ENCODE measurements at regions not wholly inside any gene's neighbourhood (a gene's known extent, or its start where the extent isn't known, plus 50 kb on each side); places are given as distances from the start of the nearest gene placed in this dataset.
A peak's percentile ranks its signal among the peaks of the same experiment; 100 is the strongest.
"Not testable (repeated sequence)": the region's sequence is repeated elsewhere in the genome, so short reads cannot be mapped to it uniquely, and the experiment has no call there.

- no peak for DNase-seq (ENCODE audit: low read depth, low spot score)
- no peak overlapping the region for H3K27ac ChIP-seq
Observed at GRCh38 chr3:28994161-28994905, 286.5 kb upstream of the RBMS3 start.

- DNase-seq (ENCODE audit: low read depth, low spot score) = no peak
Observed at GRCh38 chr3:29004885-29005599, 275.8 kb upstream of the RBMS3 start.

GRCh38 chr3:29005862-29006261 lies 275.0 kb upstream of the RBMS3 start:
- no peak overlapping the region for H3K27ac ChIP-seq
- no peak for DNase-seq (ENCODE audit: low read depth, low spot score)

More at GRCh38 chr3:29004885-29005599, 275.8 kb upstream of the RBMS3 start:
- no peak overlapping the region for H3K27ac ChIP-seq

GRCh38 chr3:29011441-29011840 lies 269.4 kb upstream of the RBMS3 start:
- no peak overlapping the region for H3K27ac ChIP-seq
- DNase-seq (ENCODE audit: low read depth, low spot score) = no peak

- no peak overlapping the region for H3K27ac ChIP-seq
- DNase-seq (ENCODE audit: low read depth, low spot score) = no peak
Observed at GRCh38 chr3:29011966-29012365, 268.9 kb upstream of the RBMS3 start.

GRCh38 chr3:29022976-29023375 lies 257.9 kb upstream of the RBMS3 start:
- DNase-seq (ENCODE audit: low read depth, low spot score) = no peak
- H3K27ac ChIP-seq = no peak overlapping the region

GRCh38 chr3:29026286-29026685 lies 254.6 kb upstream of the RBMS3 start:
- DNase-seq (ENCODE audit: low read depth, low spot score) = no peak

GRCh38 chr3:29026959-29027358 lies 253.9 kb upstream of the RBMS3 start:
- peak overlapping the region; percentile 21 for H3K27ac ChIP-seq
- DNase-seq (ENCODE audit: low read depth, low spot score) = peak; percentile 74

More at GRCh38 chr3:29026286-29026685, 254.6 kb upstream of the RBMS3 start:
- peak overlapping the region; percentile 21 for H3K27ac ChIP-seq

GRCh38 chr3:29031175-29031574 lies 249.7 kb upstream of the RBMS3 start:
- H3K27ac ChIP-seq; DNase-seq (ENCODE audit: low read depth, low spot score): not testable (repeated sequence)

GRCh38 chr3:29033511-29033910 lies 247.4 kb upstream of the RBMS3 start:
- H3K27ac ChIP-seq = no peak overlapping the region
- DNase-seq (ENCODE audit: low read depth, low spot score) = no peak

- no peak for DNase-seq (ENCODE audit: low read depth, low spot score)
- H3K27ac ChIP-seq = no peak overlapping the region
Observed at GRCh38 chr3:29050155-29050554, 230.7 kb upstream of the RBMS3 start.

- H3K27ac ChIP-seq = peak overlapping the region; percentile 33
- DNase-seq (ENCODE audit: low read depth, low spot score) = peak; percentile 54
Observed at GRCh38 chr3:29057326-29057725, 223.5 kb upstream of the RBMS3 start.

- no peak overlapping the region for H3K27ac ChIP-seq
- DNase-seq (ENCODE audit: low read depth, low spot score) = peak; percentile 66
Observed at GRCh38 chr3:29064085-29064484, 216.8 kb upstream of the RBMS3 start.

- H3K27ac ChIP-seq = no peak overlapping the region
- DNase-seq (ENCODE audit: low read depth, low spot score) = peak; percentile 98
Observed at GRCh38 chr3:29065211-29065785, 215.6 kb upstream of the RBMS3 start.

- DNase-seq (ENCODE audit: low read depth, low spot score) = peak; percentile 56
Observed at GRCh38 chr3:29067007-29067406, 213.9 kb upstream of the RBMS3 start.

GRCh38 chr3:29070959-29071634 lies 209.8 kb upstream of the RBMS3 start:
- DNase-seq (ENCODE audit: low read depth, low spot score) = no peak
- no peak overlapping the region for H3K27ac ChIP-seq

More at GRCh38 chr3:29067007-29067406, 213.9 kb upstream of the RBMS3 start:
- peak overlapping the region; percentile 5 for H3K27ac ChIP-seq

- no peak overlapping the region for H3K27ac ChIP-seq
- no peak for DNase-seq (ENCODE audit: low read depth, low spot score)
Observed at GRCh38 chr3:29072611-29073010, 208.3 kb upstream of the RBMS3 start.

- no peak for DNase-seq (ENCODE audit: low read depth, low spot score)
- H3K27ac ChIP-seq = no peak overlapping the region
Observed at GRCh38 chr3:29077356-29077755, 203.5 kb upstream of the RBMS3 start.

- no peak for DNase-seq (ENCODE audit: low read depth, low spot score)
- H3K27ac ChIP-seq = no peak overlapping the region
Observed at GRCh38 chr3:29079358-29079757, 201.5 kb upstream of the RBMS3 start.

- no peak for DNase-seq (ENCODE audit: low read depth, low spot score)
- H3K27ac ChIP-seq = no peak overlapping the region
Observed at GRCh38 chr3:29080967-29081366, 199.9 kb upstream of the RBMS3 start.

GRCh38 chr3:29083081-29083480 lies 197.8 kb upstream of the RBMS3 start:
- DNase-seq (ENCODE audit: low read depth, low spot score) = no peak

More at GRCh38 chr3:29083081-29083480, 197.8 kb upstream of the RBMS3 start:
- no peak overlapping the region for H3K27ac ChIP-seq
